CD14-positive monocyte (primary cell): ENCODE measurements at regions not wholly inside any gene's neighbourhood (a gene's known extent, or its start where the extent isn't known, plus 50 kb on each side); places are given as distances from the start of the nearest gene placed in this dataset.

Experiments used
- DNase-seq, 3 donors: peaks; one replicate each; pipeline ENCODE4 v3.0.0-alpha.2; 2011 to 2022
- H2AFZ ChIP-seq: 2 replicates; pipeline ENCODE4 v1.6.0; 2012; ENCODE audit warnings: mild to moderate bottlenecking, low read depth, low read length, inconsistent platforms; ENCODE audit not compliant: insufficient read depth, poor library complexity, severe bottlenecking
- H3K27ac ChIP-seq, 2 donors: 1 replicate in 1 of 2; 2 replicates in 1 of 2; pipeline ENCODE4 v1.5.1; 2012 to 2013; ENCODE audit warnings: low read length in 2 of 2, control low read depth in 1 of 2, inconsistent platforms in 1 of 2, low read depth in 1 of 2, mild to moderate bottlenecking in 1 of 2
- H3K27me3 ChIP-seq, 2 donors: one replicate each; pipeline versions ENCODE4 v1.6.0 to v1.6.1; 2011 to 2013; ENCODE audit warnings: low read length in 2 of 2; ENCODE audit not compliant: control insufficient read depth in 2 of 2, insufficient read depth in 2 of 2
- H3K36me3 ChIP-seq, 2 donors: replicated peaks in 1 of 2; 1 replicate in 1 of 2; 2 replicates in 1 of 2; pipeline versions ENCODE4 v1.5.1 to v1.6.1; 2012 to 2013; ENCODE audit warnings: low read length in 2 of 2, control low read depth in 1 of 2, inconsistent platforms in 1 of 2, mild to moderate bottlenecking in 1 of 2; ENCODE audit not compliant: insufficient read depth in 2 of 2, control insufficient read depth in 1 of 2
- H3K4me1 ChIP-seq, 2 donors: 1 replicate in 1 of 2; 2 replicates in 1 of 2; pipeline versions ENCODE4 v1.5.1 to v1.6.1; 2012 to 2013; ENCODE audit warnings: low read length in 2 of 2, control low read depth in 1 of 2, inconsistent platforms in 1 of 2, mild to moderate bottlenecking in 1 of 2, moderate library complexity in 1 of 2; ENCODE audit not compliant: insufficient read depth in 2 of 2, control insufficient read depth in 1 of 2
- H3K4me2 ChIP-seq: replicated peaks from 2 replicates; pipeline ENCODE3; 2012; ENCODE audit warnings: low read length, moderate library complexity, mild to moderate bottlenecking; ENCODE audit not compliant: poor library complexity, severe bottlenecking; ENCODE audit errors: extremely low read depth
- H3K4me3 ChIP-seq, 3 experiments: fragments of 200-600 bp in 1 of 3; sonication (generic) in 1 of 3; replicated peaks in 1 of 3; 1 replicate in 2 of 3; 2 replicates in 1 of 3; pipeline ENCODE4 v1.5.1; 2011 to 2013; ENCODE audit warnings: low read length in 3 of 3, mild to moderate bottlenecking in 3 of 3, control low read depth in 2 of 3, low read depth in 2 of 3, inconsistent platforms in 1 of 3, moderate library complexity in 1 of 3
- H3K79me2 ChIP-seq: 2 replicates; pipeline ENCODE4 v1.6.0; 2012; ENCODE audit warnings: mild to moderate bottlenecking, control low read depth, inconsistent platforms, low read length, moderate library complexity; ENCODE audit not compliant: insufficient read depth
- H3K9ac ChIP-seq: 2 replicates; pipeline ENCODE4 v1.6.0; 2017; ENCODE audit warnings: low read length, mild to moderate bottlenecking; ENCODE audit not compliant: insufficient read depth, poor library complexity, severe bottlenecking
- H3K9me3 ChIP-seq, 2 donors: replicated peaks in 1 of 2; 1 replicate in 1 of 2; 2 replicates in 1 of 2; pipeline versions ENCODE4 v1.5.1 to v1.6.1; 2012 to 2013; ENCODE audit warnings: low read length in 2 of 2, control low read depth in 1 of 2; ENCODE audit not compliant: control insufficient read depth in 1 of 2, insufficient read depth in 1 of 2
- H4K20me1 ChIP-seq: 2 replicates; pipeline ENCODE4 v1.6.0; 2012; ENCODE audit warnings: mild to moderate bottlenecking, low read length, control low read depth, moderate library complexity; ENCODE audit not compliant: insufficient read depth
- H3K27ac Mint-ChIP-seq, 7 donors: one replicate each; pipeline ENCODE4 v1.8.0; 2020; ENCODE audit warnings: mild to moderate bottlenecking in 7 of 7, mixed read lengths in 7 of 7, moderate library complexity in 6 of 7, inconsistent platforms in 2 of 7
- H3K27me3 Mint-ChIP-seq, 3 donors: one replicate each; pipeline ENCODE4 v1.8.0; 2021 to 2022; ENCODE audit warnings: low read depth in 3 of 3, mild to moderate bottlenecking in 3 of 3, mixed read lengths in 3 of 3, moderate library complexity in 3 of 3, inconsistent platforms in 1 of 3
- H3K36me3 Mint-ChIP-seq, 2 donors: one replicate each; pipeline ENCODE4 v1.8.0; 2020; ENCODE audit warnings: mixed read lengths in 2 of 2, inconsistent platforms in 1 of 2, mild to moderate bottlenecking in 1 of 2
- H3K4me1 Mint-ChIP-seq: one replicate; pipeline ENCODE4 v1.8.0; 2020; ENCODE audit warnings: mild to moderate bottlenecking, mixed read lengths
- H3K4me3 Mint-ChIP-seq, 2 donors: one replicate each; pipeline ENCODE4 v1.8.0; 2020; ENCODE audit warnings: mild to moderate bottlenecking in 2 of 2, mixed read lengths in 2 of 2, moderate library complexity in 1 of 2
- H3K9me3 Mint-ChIP-seq, 7 donors: one replicate each; pipeline ENCODE4 v1.8.0; 2020 to 2022; ENCODE audit warnings: mixed read lengths in 7 of 7, mild to moderate bottlenecking in 6 of 7, moderate library complexity in 6 of 7, inconsistent platforms in 2 of 7
- WGBS: methylation state at CpG from one replicate; pipeline ENCODE4 v1.1.5; 2013; ENCODE audit warnings: missing lambda C conversion rate; ENCODE audit not compliant: insufficient coverage; 5-methylcytosine and 5-hydroxymethylcytosine counted together
- intact Hi-C, 2 donors: fragments of 100-400 bp; cut with micrococcal nuclease; formaldehyde crosslinking; loops; one replicate each; pipeline versions ENCODE4 v1.15.0 to v1.15.1; 2023
- TF ChIP-seq, protein P1 (sequence below): fragments of 200-600 bp; IDR thresholded peaks from one replicate; pipeline ENCODE4 v1.8.0; 2022; ENCODE audit warnings: antibody characterized with exemption, mild to moderate bottlenecking

GRCh38 chr4:134327274-134328122 is 125.9 kb upstream of the PABPC4L start:
- Histone ChIP-seq H3K4me3 (no peak overlapping the region), H3K4me2 (no peak overlapping the region)

DNA sequence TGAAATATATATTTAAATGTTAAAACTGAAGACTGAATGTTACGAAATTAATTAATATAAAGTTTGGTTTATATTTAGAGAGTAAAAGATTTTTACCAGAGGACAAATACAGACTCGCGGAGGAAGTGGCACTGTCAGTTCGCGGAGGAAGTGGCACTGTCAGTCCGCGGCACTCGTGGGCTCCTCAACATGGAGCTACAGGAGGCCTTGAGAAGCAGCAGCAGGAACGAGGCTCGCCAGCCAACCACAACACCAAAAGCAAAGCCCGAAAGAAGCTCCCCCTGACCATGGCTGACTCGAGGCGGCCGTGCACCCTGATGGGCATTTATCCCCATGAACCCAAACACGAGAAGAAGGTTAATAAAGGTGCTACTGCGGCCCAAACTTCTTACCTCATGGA is 125.3 kb upstream of the PABPC4L start:
- peaks cover 6 to 15% of the 10 kb centered on the region in 2 donors for H3K9me3 ChIP-seq
- no peaks in the 10 kb centered on the region for H3K36me3 Mint-ChIP-seq
- H3K27me3 ChIP-seq = no peaks in the 10 kb centered on the region
- H3K27ac ChIP-seq = no peak overlapping the region
- TF ChIP-seq, protein P1, sequence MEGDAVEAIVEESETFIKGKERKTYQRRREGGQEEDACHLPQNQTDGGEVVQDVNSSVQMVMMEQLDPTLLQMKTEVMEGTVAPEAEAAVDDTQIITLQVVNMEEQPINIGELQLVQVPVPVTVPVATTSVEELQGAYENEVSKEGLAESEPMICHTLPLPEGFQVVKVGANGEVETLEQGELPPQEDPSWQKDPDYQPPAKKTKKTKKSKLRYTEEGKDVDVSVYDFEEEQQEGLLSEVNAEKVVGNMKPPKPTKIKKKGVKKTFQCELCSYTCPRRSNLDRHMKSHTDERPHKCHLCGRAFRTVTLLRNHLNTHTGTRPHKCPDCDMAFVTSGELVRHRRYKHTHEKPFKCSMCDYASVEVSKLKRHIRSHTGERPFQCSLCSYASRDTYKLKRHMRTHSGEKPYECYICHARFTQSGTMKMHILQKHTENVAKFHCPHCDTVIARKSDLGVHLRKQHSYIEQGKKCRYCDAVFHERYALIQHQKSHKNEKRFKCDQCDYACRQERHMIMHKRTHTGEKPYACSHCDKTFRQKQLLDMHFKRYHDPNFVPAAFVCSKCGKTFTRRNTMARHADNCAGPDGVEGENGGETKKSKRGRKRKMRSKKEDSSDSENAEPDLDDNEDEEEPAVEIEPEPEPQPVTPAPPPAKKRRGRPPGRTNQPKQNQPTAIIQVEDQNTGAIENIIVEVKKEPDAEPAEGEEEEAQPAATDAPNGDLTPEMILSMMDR = no peak
- H3K36me3 ChIP-seq = no peaks in the 10 kb centered on the region
- no peak overlapping the region for H2AFZ ChIP-seq
- intact Hi-C loops = no loop called here
- DNase-seq = no peak
- peaks cover 0 to 2% (median 2%) of the 10 kb centered on the region in 3 donors for H3K27me3 Mint-ChIP-seq
- no peaks in the 10 kb centered on the region for H3K79me2 ChIP-seq
- no peak overlapping the region for H3K9ac ChIP-seq
- peaks cover 0 to 9% (median 5%) of the 10 kb centered on the region in 7 donors for H3K9me3 Mint-ChIP-seq
- no peaks in the 10 kb centered on the region for H3K4me1 Mint-ChIP-seq
- no peak overlapping the region for H3K4me2 ChIP-seq
- WGBS = 90% methylated on average over 9 of the region's 16 CpGs
- H3K4me1 ChIP-seq = no peaks in the 10 kb centered on the region
- H3K4me3 ChIP-seq = no peak overlapping the region
- H4K20me1 ChIP-seq = no peaks in the 10 kb centered on the region
- no peak overlapping the region for H3K4me3 Mint-ChIP-seq
- peak overlapping the region in 1 of 7 donors; percentile 82 for H3K27ac Mint-ChIP-seq

More at GRCh38 chr4:134327274-134328122, 125.9 kb upstream of the PABPC4L start:
- H3K4me1 Mint-ChIP-seq = no peaks in the 10 kb centered on the region
- Histone ChIP-seq H3K36me3 (no peaks in the 10 kb centered on the region), H2AFZ (no peak overlapping the region), H3K9me3 (peaks cover 6 to 15% of the 10 kb centered on the region in 2 donors), H3K79me2 (no peaks in the 10 kb centered on the region), H3K4me1 (no peaks in the 10 kb centered on the region), H3K9ac (no peak overlapping the region), H3K27me3 (no peaks in the 10 kb centered on the region), H3K27ac (no peak overlapping the region), H4K20me1 (no peaks in the 10 kb centered on the region)
- 94% methylated on average over 38 of the region's 41 CpGs for WGBS
- TF ChIP-seq, protein P1 = no peak
- no peaks in the 10 kb centered on the region for H3K36me3 Mint-ChIP-seq
- H3K9me3 Mint-ChIP-seq = peaks cover 0 to 9% (median 5%) of the 10 kb centered on the region in 7 donors
- H3K4me3 Mint-ChIP-seq = no peak overlapping the region
- no peak overlapping the region for H3K27ac Mint-ChIP-seq
- no peak for DNase-seq
- intact Hi-C loops = no loop called here
- peaks cover 0 to 2% (median 2%) of the 10 kb centered on the region in 3 donors for H3K27me3 Mint-ChIP-seq
